HG03097 (cell line): ENCODE measurements at regions not wholly inside any gene's neighbourhood (a gene's known extent, or its start where the extent isn't known, plus 50 kb on each side); places are given as distances from the start of the nearest gene placed in this dataset.
"Not testable (repeated sequence)": the region's sequence is repeated elsewhere in the genome, so short reads cannot be mapped to it uniquely, and the experiment has no call there.

Source experiments
- ATAC-seq: cut with Tn5 transposase; IDR thresholded peaks from one replicate; pipeline ENCODE4 v1.9.1; 2021; ENCODE audit not compliant: unreplicated experiment, low FRiP score

- not testable (repeated sequence) for ATAC-seq
Measured at GRCh38 chrX:1021314-1021993, 191.0 kb downstream of the CRLF2 start.

- ATAC-seq, result no peak
Measured at GRCh38 chrX:1020634-1021166, 191.7 kb downstream of the CRLF2 start.

- ATAC-seq, result not testable (repeated sequence)
Measured at GRCh38 chrX:1016926-1017325, 195.5 kb downstream of the CRLF2 start.

GRCh38 chrX:1016281-1016680 is 196.2 kb downstream of the CRLF2 start:
- not testable (repeated sequence) for ATAC-seq

- ATAC-seq, result no peak
Measured at GRCh38 chrX:1012678-1013300, 199.7 kb downstream of the CRLF2 start.

- ATAC-seq, result no peak
Measured at GRCh38 chrX:1011691-1012283, 200.7 kb downstream of the CRLF2 start.

GRCh38 chrX:1009771-1010170 is 202.7 kb downstream of the CRLF2 start:
- no peak for ATAC-seq

GRCh38 chrX:1006156-1006730 is 206.2 kb downstream of the CRLF2 start:
- no peak for ATAC-seq

- no peak for ATAC-seq
Measured at GRCh38 chrX:1002611-1003010, 209.8 kb downstream of the CRLF2 start.

- ATAC-seq, result no peak
Measured at GRCh38 chrX:997631-998137, 214.8 kb downstream of the CRLF2 start.

GRCh38 chrX:994780-995179 is 217.7 kb downstream of the CRLF2 start:
- no peak for ATAC-seq

- peak; percentile 92 for ATAC-seq
Measured at GRCh38 chrX:989959-990510, 222.4 kb downstream of the CRLF2 start.

- ATAC-seq, result not testable (repeated sequence)
Measured at GRCh38 chrX:988530-988929, 223.9 kb downstream of the CRLF2 start.

GRCh38 chrX:981791-982626 is 230.4 kb downstream of the CRLF2 start:
- ATAC-seq, result no peak

- ATAC-seq, result no peak
Measured at GRCh38 chrX:980587-981235, 231.7 kb downstream of the CRLF2 start.

GRCh38 chrX:979127-979526 is 233.3 kb downstream of the CRLF2 start:
- ATAC-seq, result not testable (repeated sequence)

GRCh38 chrX:973010-973632 is 239.3 kb downstream of the CRLF2 start:
- ATAC-seq, result no peak

GRCh38 chrX:968148-968965 is 244.1 kb downstream of the CRLF2 start:
- no peak for ATAC-seq
